K562 (cell line): ENCODE measurements at regions not wholly inside any gene's neighbourhood (a gene's known extent, or its start where the extent isn't known, plus 50 kb on each side); places are given as distances from the start of the nearest gene placed in this dataset.

ENCODE experiments used
- ATAC-seq: fragments of 200-7000 bp; cut with Tn5 transposase; 3 replicates; pipeline ENCODE4 v1.9.1; 2020; ENCODE audit warnings: moderate library complexity
- BruUV-seq: library from RNA; stranded (reverse); fragments of 400-500 nt; replicated peaks from 2 replicates; lab custom pipeline; 2021; lab: Mats Ljungman, UMichigan
- CTCF ChIA-PET: fragments of 300-600 bp; formaldehyde crosslinking; extraction: SDS; loops from one replicate; lab custom pipeline; 2021; ENCODE audit warnings: low intra/inter-chr PET ratio; lab: Yijun Ruan, JAX
- POLR2A ChIA-PET: fragments of 300-600, 350-650 bp; sonication (Branson Sonifier 250); formaldehyde crosslinking; extraction: SDS; loops from one replicate; lab custom pipeline; 2021; ENCODE audit warnings: antibody characterized with exemption, inconsistent platforms; lab: Yijun Ruan, JAX
- DNase-seq, 4 experiments: peaks; one replicate each; pipeline versions ENCODE4 v3.0.0 to v3.0.0-alpha.2; 2011 to 2018; ENCODE audit warnings: low spot score in 3 of 4, mixed read lengths in 3 of 4; ENCODE audit errors: extremely low read depth in 1 of 4
- FAIRE-seq: peaks from 2 replicates; lab custom pipeline; 2011; peaks lifted over from hg19 to GRCh38; lab: Jason Lieb, UNC
- H2AFZ ChIP-seq: 2 replicates; pipeline ENCODE4 v1.6.0; 2011; ENCODE audit warnings: low read depth, low read length, control low read depth, inconsistent platforms
- H3K27ac ChIP-seq: fragments of 200-600 bp; 3 replicates; pipeline ENCODE4 v1.8.0; 2011; ENCODE audit warnings: low read depth, mild to moderate bottlenecking, control low read depth, inconsistent platforms, low read length, moderate library complexity, mixed read lengths; ENCODE audit errors: extremely low read depth
- H3K27me3 ChIP-seq, 2 experiments: fragments of 300-600 bp in 1 of 2; 2 replicates in 1 of 2; 3 replicates in 1 of 2; pipeline versions ENCODE4 v1.6.0 to v1.8.0; 2011; ENCODE audit warnings: inconsistent platforms in 2 of 2, low read length in 2 of 2, mild to moderate bottlenecking in 1 of 2, mixed read lengths in 1 of 2, moderate library complexity in 1 of 2; ENCODE audit not compliant: control insufficient read depth in 2 of 2, insufficient read depth in 2 of 2
- H3K36me3 ChIP-seq: fragments of 300-600 bp; 3 replicates; pipeline ENCODE4 v1.8.0; 2011; ENCODE audit warnings: mild to moderate bottlenecking, low read length, inconsistent platforms; ENCODE audit not compliant: control insufficient read depth, insufficient read depth
- H3K4me1 ChIP-seq, 2 experiments: fragments of 200-600 bp in 1 of 2; replicated peaks in 1 of 2; 2 replicates in 1 of 2; 3 replicates in 1 of 2; pipeline versions ENCODE4 v1.5.1 to v1.8.0; 2011; ENCODE audit warnings: inconsistent platforms in 2 of 2, low read length in 2 of 2, mild to moderate bottlenecking in 1 of 2, mixed read lengths in 1 of 2, moderate library complexity in 1 of 2; ENCODE audit not compliant: control insufficient read depth in 2 of 2, insufficient read depth in 2 of 2
- H3K4me2 ChIP-seq: 2 replicates; pipeline ENCODE4 v1.6.1; 2011; ENCODE audit warnings: low read length, control low read depth, inconsistent platforms, mixed read lengths; ENCODE audit not compliant: insufficient read depth
- H3K4me3 ChIP-seq: fragments of 200-600 bp; sonication (generic), shearing (Covaris generic); 2 replicates; pipeline ENCODE4 v1.5.1; 2016; ENCODE audit warnings: control low read depth, inconsistent platforms
- H3K79me2 ChIP-seq: fragments of 200-600 bp; 3 replicates; pipeline ENCODE4 v1.8.0; 2011; ENCODE audit warnings: low read length, inconsistent platforms; ENCODE audit not compliant: control insufficient read depth, insufficient read depth
- H3K9ac ChIP-seq, 2 experiments: 2 replicates each; pipeline versions ENCODE4 v1.6.0 to v1.6.1; 2011; ENCODE audit warnings: low read depth in 2 of 2, low read length in 2 of 2, control low read depth in 1 of 2, inconsistent platforms in 1 of 2, mild to moderate bottlenecking in 1 of 2, mixed read lengths in 1 of 2; ENCODE audit not compliant: insufficient read depth in 1 of 2
- H3K9me1 ChIP-seq: one replicate; pipeline ENCODE4 v1.6.0; 2011; ENCODE audit warnings: inconsistent platforms, mild to moderate bottlenecking, low read length, moderate library complexity; ENCODE audit not compliant: control insufficient read depth, insufficient read depth
- H3K9me3 ChIP-seq: replicated peaks from 2 replicates; pipeline ENCODE4 v1.5.1; 2011; ENCODE audit warnings: low read depth, low read length, inconsistent platforms; ENCODE audit not compliant: control insufficient read depth, insufficient read depth
- H4K20me1 ChIP-seq: replicated peaks from 2 replicates; pipeline ENCODE4 v1.6.1; 2011; ENCODE audit warnings: low read length, inconsistent platforms, mixed read lengths; ENCODE audit not compliant: control insufficient read depth, insufficient read depth
- ARHGAP35 ChIP-seq: fragments of 450-650 bp; IDR thresholded peaks from 2 replicates; pipeline ENCODE4 v1.6.1; 2018; ENCODE audit not compliant: partially characterized antibody
- BMI1 ChIP-seq: fragments of 150-350 bp; IDR thresholded peaks from 2 replicates; pipeline ENCODE4 v1.6.1; 2014; ENCODE audit warnings: low read length
- HDAC2 ChIP-seq: fragments of 450-650 bp; IDR thresholded peaks from 2 replicates; pipeline ENCODE4 v1.6.1; 2016; ENCODE audit warnings: mild to moderate bottlenecking
- HNRNPUL1 ChIP-seq: fragments of 200-400 bp; formaldehyde crosslinking; IDR thresholded peaks from 2 replicates; pipeline ENCODE4 v1.6.1; 2017; ENCODE audit warnings: low read length
- KDM5B ChIP-seq: fragments of 200-600 bp; sonication (generic); IDR thresholded peaks from 2 replicates; pipeline ENCODE4 v1.6.1; 2012; ENCODE audit warnings: low read depth, mild to moderate bottlenecking, moderate library complexity, low read length, control low read depth, inconsistent platforms; ENCODE audit not compliant: insufficient replicate concordance
- PKNOX1 ChIP-seq: fragments of 450-650 bp; IDR thresholded peaks from 2 replicates; pipeline ENCODE4 v1.6.1; 2016
- STAG1 ChIP-seq: sonication (generic); formaldehyde crosslinking; IDR thresholded peaks from 2 replicates; pipeline ENCODE4 v1.5.0; 2020; ENCODE audit warnings: missing genetic modification reagents, borderline replicate concordance
- TAF1 ChIP-seq: IDR thresholded peaks from 2 replicates; pipeline ENCODE4 v1.6.1; 2011; ENCODE audit warnings: mild to moderate bottlenecking, low read length, moderate library complexity; ENCODE audit not compliant: insufficient read depth, control insufficient read depth, severe bottlenecking; ENCODE audit errors: extremely low read depth
- THRAP3 ChIP-seq: fragments of 450-650 bp; IDR thresholded peaks from 2 replicates; pipeline ENCODE4 v1.6.1; 2016; ENCODE audit warnings: mild to moderate bottlenecking, inconsistent platforms, borderline replicate concordance
- ZNF133 ChIP-seq: fragments of 250-450 bp; sonication (Bioruptor Pico); IDR thresholded peaks from 2 replicates; pipeline ENCODE4 v1.4.0; 2020; ENCODE audit warnings: mild to moderate bottlenecking
- ZNF77 ChIP-seq: fragments of 250-450 bp; sonication (Bioruptor Pico); IDR thresholded peaks from 2 replicates; pipeline ENCODE4 v1.5.0; 2020
- WGBS: fragments of 100-300 bp; shearing (Covaris generic); methylation state at CpG from one replicate; pipeline ENCODE4 v1.1.6; 2016; ENCODE audit warnings: low coverage, mixed read lengths; ENCODE audit not compliant: insufficient coverage; ENCODE audit errors: missing lambda C conversion rate; 5-methylcytosine and 5-hydroxymethylcytosine counted together
- in situ Hi-C: fragments of 300-500 bp; cut with MboI; formaldehyde crosslinking; loops from 4 replicates; pipeline ENCODE4 v1.15.0; 2018; ENCODE audit warnings: inconsistent platforms, mixed read lengths
- intact Hi-C: fragments of 100-400 bp; cut with micrococcal nuclease; formaldehyde crosslinking; loops from 2 replicates; pipeline ENCODE4 v1.14.2; 2022
- TF ChIP-seq, protein P1 (sequence below): fragments of 450-650 bp; conservative IDR thresholded peaks from 2 replicates; pipeline ENCODE4 v1.6.1; 2016; ENCODE audit warnings: missing genetic modification characterization, low read depth, mild to moderate bottlenecking, control low read depth, missing compliant biosample characterization
- TF ChIP-seq, protein P2 (sequence below): sonication (generic); formaldehyde crosslinking; IDR thresholded peaks from 2 replicates; pipeline ENCODE4 v1.8.0; 2022; ENCODE audit warnings: mild to moderate bottlenecking, missing genetic modification reagents, borderline replicate concordance
- TF ChIP-seq, protein P3 (sequence below): fragments of 450-650 bp; formaldehyde crosslinking; IDR thresholded peaks from 2 replicates; pipeline ENCODE4 v1.4.0; 2020; ENCODE audit warnings: mild to moderate bottlenecking, mixed read lengths

DNA sequence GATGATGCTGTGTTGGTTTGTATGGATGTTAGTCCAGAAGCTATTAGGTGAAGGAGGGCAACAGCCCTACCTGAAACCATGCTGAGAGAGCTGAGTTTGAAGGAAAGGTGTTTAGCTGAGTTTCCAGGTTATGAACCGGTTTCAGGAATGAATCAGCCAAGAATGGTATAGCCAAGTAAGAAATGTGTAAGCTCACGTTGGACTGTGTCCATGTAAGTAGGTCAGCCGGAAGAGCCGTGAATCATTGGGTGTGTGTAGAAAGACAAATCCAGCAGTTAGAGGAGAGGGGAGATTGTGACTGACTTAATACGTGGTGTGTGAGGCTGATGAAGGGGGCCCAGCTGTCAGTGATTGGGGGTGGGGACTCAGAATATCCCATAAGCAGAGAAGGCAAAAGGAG is 77.2 kb upstream of the SPIN4 start (continued):
- no peak for TF ChIP-seq PKNOX1

- in situ Hi-C loops (no loop called here), intact Hi-C loops (loop anchor here (10.0 kb wide), 1 partner anchor 72 kb away; the partner anchor contains the start of gene SPIN4)
- Histone ChIP-seq H3K9me3 (no peaks in the 10 kb centered on the region), H3K36me3 (no peaks in the 10 kb centered on the region), H3K4me1 (peaks cover 0 to 2% of the 10 kb centered on the region in 2 experiments; a peak in 2 of 5 replicates), H3K79me2 (no peaks in the 10 kb centered on the region), H3K4me3 (no peak overlapping the region), H3K9ac (no peak overlapping the region), H3K27me3 (no peaks in the 10 kb centered on the region), H3K4me2 (no peak overlapping the region), H2AFZ (no peak overlapping the region), H3K9me1 (no peaks in the 10 kb centered on the region), H4K20me1 (no peaks in the 10 kb centered on the region), H3K27ac (no peak overlapping the region)
- FAIRE-seq (no peak), DNase-seq (no peak), ATAC-seq (no peak)
- CTCF ChIA-PET = no interaction called here
- POLR2A ChIA-PET = no interaction called here
- WGBS = 27% methylated on average over 5 of the region's 7 CpGs
- BruUV-seq = TSS peak; percentile 52
- no peak for TF ChIP-seq ZNF77
- TF ChIP-seq, protein P1, sequence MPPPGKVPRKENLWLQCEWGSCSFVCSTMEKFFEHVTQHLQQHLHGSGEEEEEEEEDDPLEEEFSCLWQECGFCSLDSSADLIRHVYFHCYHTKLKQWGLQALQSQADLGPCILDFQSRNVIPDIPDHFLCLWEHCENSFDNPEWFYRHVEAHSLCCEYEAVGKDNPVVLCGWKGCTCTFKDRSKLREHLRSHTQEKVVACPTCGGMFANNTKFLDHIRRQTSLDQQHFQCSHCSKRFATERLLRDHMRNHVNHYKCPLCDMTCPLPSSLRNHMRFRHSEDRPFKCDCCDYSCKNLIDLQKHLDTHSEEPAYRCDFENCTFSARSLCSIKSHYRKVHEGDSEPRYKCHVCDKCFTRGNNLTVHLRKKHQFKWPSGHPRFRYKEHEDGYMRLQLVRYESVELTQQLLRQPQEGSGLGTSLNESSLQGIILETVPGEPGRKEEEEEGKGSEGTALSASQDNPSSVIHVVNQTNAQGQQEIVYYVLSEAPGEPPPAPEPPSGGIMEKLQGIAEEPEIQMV (tag) = no peak
- TF ChIP-seq ZNF133 (CRISPR knock-in tag) = no peak
- no peak for TF ChIP-seq ARHGAP35
- TF ChIP-seq HDAC2 = no peak
- no peak for TF ChIP-seq HNRNPUL1
- no peak for TF ChIP-seq STAG1
- TF ChIP-seq, protein P2, sequence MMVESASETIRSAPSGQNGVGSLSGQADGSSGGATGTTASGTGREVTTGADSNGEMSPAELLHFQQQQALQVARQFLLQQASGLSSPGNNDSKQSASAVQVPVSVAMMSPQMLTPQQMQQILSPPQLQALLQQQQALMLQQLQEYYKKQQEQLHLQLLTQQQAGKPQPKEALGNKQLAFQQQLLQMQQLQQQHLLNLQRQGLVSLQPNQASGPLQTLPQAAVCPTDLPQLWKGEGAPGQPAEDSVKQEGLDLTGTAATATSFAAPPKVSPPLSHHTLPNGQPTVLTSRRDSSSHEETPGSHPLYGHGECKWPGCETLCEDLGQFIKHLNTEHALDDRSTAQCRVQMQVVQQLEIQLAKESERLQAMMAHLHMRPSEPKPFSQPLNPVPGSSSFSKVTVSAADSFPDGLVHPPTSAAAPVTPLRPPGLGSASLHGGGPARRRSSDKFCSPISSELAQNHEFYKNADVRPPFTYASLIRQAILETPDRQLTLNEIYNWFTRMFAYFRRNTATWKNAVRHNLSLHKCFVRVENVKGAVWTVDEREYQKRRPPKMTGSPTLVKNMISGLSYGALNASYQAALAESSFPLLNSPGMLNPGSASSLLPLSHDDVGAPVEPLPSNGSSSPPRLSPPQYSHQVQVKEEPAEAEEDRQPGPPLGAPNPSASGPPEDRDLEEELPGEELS (CRISPR knock-in tag) = no peak
- TF ChIP-seq, protein P3, sequence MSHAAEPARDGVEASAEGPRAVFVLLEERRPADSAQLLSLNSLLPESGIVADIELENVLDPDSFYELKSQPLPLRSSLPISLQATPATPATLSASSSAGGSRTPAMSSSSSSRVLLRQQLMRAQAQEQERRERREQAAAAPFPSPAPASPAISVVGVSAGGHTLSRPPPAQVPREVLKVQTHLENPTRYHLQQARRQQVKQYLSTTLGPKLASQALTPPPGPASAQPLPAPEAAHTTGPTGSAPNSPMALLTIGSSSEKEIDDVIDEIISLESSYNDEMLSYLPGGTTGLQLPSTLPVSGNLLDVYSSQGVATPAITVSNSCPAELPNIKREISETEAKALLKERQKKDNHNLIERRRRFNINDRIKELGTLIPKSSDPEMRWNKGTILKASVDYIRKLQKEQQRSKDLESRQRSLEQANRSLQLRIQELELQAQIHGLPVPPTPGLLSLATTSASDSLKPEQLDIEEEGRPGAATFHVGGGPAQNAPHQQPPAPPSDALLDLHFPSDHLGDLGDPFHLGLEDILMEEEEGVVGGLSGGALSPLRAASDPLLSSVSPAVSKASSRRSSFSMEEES (CRISPR knock-in tag) = no peak
- no peak for TF ChIP-seq THRAP3
- no peak for TF ChIP-seq BMI1
- TF ChIP-seq TAF1 = no peak
- no peak for TF ChIP-seq KDM5B
Measured at GRCh38 chrX:63426519-63426918, 75.4 kb upstream of the SPIN4 start.
